ENCODE measurements at regions not wholly inside any gene's neighbourhood (a gene's known extent, or its start where the extent isn't known, plus 50 kb on each side); places are given as distances from the start of the nearest gene placed in this dataset.
"Not testable (repeated sequence)": the region's sequence is repeated elsewhere in the genome, so short reads cannot be mapped to it uniquely, and the experiment has no call there.

- Mint-ChIP-seq H3K4me1 (peaks cover 5 to 15% of the 10 kb centered on the region in 2 donors), H3K36me3 (peaks cover 0 to 10% (median 2%) of the 10 kb centered on the region in 3 donors), H3K27me3 (ENCODE audit: low read depth in 3 of 3) (no peaks in the 10 kb centered on the region), H3K9me3 (peaks cover 0 to 12% (median 7%) of the 10 kb centered on the region in 6 donors), H3K4me3 (no peak overlapping the region), H3K27ac (no peak overlapping the region)
- DNase-seq = no peak
Measured at GRCh38 chr5:148751025-148751424, 75.4 kb upstream of the ADRB2 start.

GRCh38 chr5:148752375-148752774 lies 74.0 kb upstream of the ADRB2 start:
- not testable (repeated sequence) for DNase-seq, H3K27ac Mint-ChIP-seq

GRCh38 chr5:148759101-148759500 lies 67.3 kb upstream of the ADRB2 start:
- Mint-ChIP-seq H3K4me1 (peaks cover 17 to 27% of the 10 kb centered on the region in 2 donors), H3K4me3 (no peak overlapping the region), H3K27ac (no peak overlapping the region), H3K9me3 (peaks cover 5 to 29% (median 20%) of the 10 kb centered on the region in 6 donors), H3K36me3 (peaks cover 9 to 23% (median 10%) of the 10 kb centered on the region in 3 donors), H3K27me3 (ENCODE audit: low read depth in 3 of 3) (peaks cover 5 to 6% (median 6%) of the 10 kb centered on the region in 3 donors)
- no peak for DNase-seq

More at GRCh38 chr5:148752375-148752774, 74.0 kb upstream of the ADRB2 start:
- H3K36me3 Mint-ChIP-seq = peaks cover 5 to 20% (median 7%) of the 10 kb centered on the region in 3 donors
- not testable (repeated sequence) for H3K27me3 Mint-ChIP-seq (ENCODE audit: low read depth in 3 of 3); H3K4me3 Mint-ChIP-seq
- H3K9me3 Mint-ChIP-seq = peaks cover 0 to 22% (median 20%) of the 10 kb centered on the region in 6 donors
- peaks cover 5 to 15% of the 10 kb centered on the region in 2 donors for H3K4me1 Mint-ChIP-seq

- H3K36me3 Mint-ChIP-seq = peaks cover 7 to 13% (median 9%) of the 10 kb centered on the region in 3 donors
Measured at GRCh38 chr5:148760945-148761638, 65.3 kb upstream of the ADRB2 start.

GRCh38 chr5:148763996-148764395 lies 62.4 kb upstream of the ADRB2 start:
- no peak overlapping the region for H3K4me3 Mint-ChIP-seq
- DNase-seq = no peak
- H3K27me3 Mint-ChIP-seq (ENCODE audit: low read depth in 3 of 3) = peaks cover 3 to 7% (median 6%) of the 10 kb centered on the region in 3 donors
- H3K4me1 Mint-ChIP-seq = peaks cover 17 to 27% of the 10 kb centered on the region in 2 donors
- peaks cover 0 to 3% (median 0%) of the 10 kb centered on the region in 3 donors for H3K36me3 Mint-ChIP-seq
- H3K9me3 Mint-ChIP-seq = peaks cover 0 to 4% (median 0%) of the 10 kb centered on the region in 6 donors
- H3K27ac Mint-ChIP-seq = no peak overlapping the region

More at GRCh38 chr5:148760945-148761638, 65.3 kb upstream of the ADRB2 start:
- H3K27ac Mint-ChIP-seq = peak overlapping the region in 1 of 6 donors; percentile 67
- peak; percentile 44 to 59 (median 59) for DNase-seq
- H3K9me3 Mint-ChIP-seq = peaks cover 4 to 20% (median 12%) of the 10 kb centered on the region in 6 donors
- H3K27me3 Mint-ChIP-seq (ENCODE audit: low read depth in 3 of 3) = peaks cover 6 to 7% (median 6%) of the 10 kb centered on the region in 3 donors
- peak overlapping the region in 3 of 5 donors; percentile 27 to 39 (median 27) for H3K4me3 Mint-ChIP-seq
- H3K4me1 Mint-ChIP-seq = peaks cover 17 to 27% of the 10 kb centered on the region in 2 donors

GRCh38 chr5:148765061-148765460 lies 61.4 kb upstream of the ADRB2 start:
- Mint-ChIP-seq H3K4me1 (peaks cover 13 to 20% of the 10 kb centered on the region in 2 donors), H3K27me3 (ENCODE audit: low read depth in 3 of 3) (peaks cover 3 to 6% (median 5%) of the 10 kb centered on the region in 3 donors), H3K27ac (no peak overlapping the region), H3K4me3 (no peak overlapping the region), H3K36me3 (no peaks in the 10 kb centered on the region), H3K9me3 (no peaks in the 10 kb centered on the region)
- no peak for DNase-seq

- Mint-ChIP-seq H3K4me1 (no peaks in the 10 kb centered on the region), H3K36me3 (no peaks in the 10 kb centered on the region), H3K27ac (no peak overlapping the region), H3K9me3 (no peaks in the 10 kb centered on the region), H3K4me3 (no peak overlapping the region), H3K27me3 (ENCODE audit: low read depth in 3 of 3) (peaks cover 4 to 11% (median 5%) of the 10 kb centered on the region in 3 donors)
- no peak for DNase-seq
Measured at GRCh38 chr5:148768806-148769415, 57.5 kb upstream of the ADRB2 start.

- no peaks in the 10 kb centered on the region for H3K36me3 Mint-ChIP-seq
- peaks cover 4 to 11% (median 5%) of the 10 kb centered on the region in 3 donors for H3K27me3 Mint-ChIP-seq (ENCODE audit: low read depth in 3 of 3)
- no peaks in the 10 kb centered on the region for H3K4me1 Mint-ChIP-seq
- H3K9me3 Mint-ChIP-seq = no peaks in the 10 kb centered on the region
- H3K4me3 Mint-ChIP-seq = no peak overlapping the region
- no peak for DNase-seq
- H3K27ac Mint-ChIP-seq = no peak overlapping the region
Measured at GRCh38 chr5:148769941-148770340, 56.5 kb upstream of the ADRB2 start.

GRCh38 chr5:148774313-148774712 lies 52.1 kb upstream of the ADRB2 start:
- Mint-ChIP-seq H3K27ac (no peak overlapping the region), H3K9me3 (no peaks in the 10 kb centered on the region), H3K4me3 (no peak overlapping the region), H3K4me1 (no peaks in the 10 kb centered on the region), H3K27me3 (ENCODE audit: low read depth in 3 of 3) (peaks cover 3 to 5% (median 4%) of the 10 kb centered on the region in 3 donors), H3K36me3 (peaks cover 0 to 7% (median 0%) of the 10 kb centered on the region in 3 donors)
- no peak for DNase-seq

GRCh38 chr5:148776261-148776660 lies 50.1 kb upstream of the ADRB2 start:
- no peak overlapping the region for H3K4me3 Mint-ChIP-seq
- peaks cover 2 to 3% of the 10 kb centered on the region in 2 donors for H3K4me1 Mint-ChIP-seq
- H3K36me3 Mint-ChIP-seq = peaks cover 0 to 7% (median 0%) of the 10 kb centered on the region in 3 donors

More at GRCh38 chr5:148776261-148776660, 50.1 kb upstream of the ADRB2 start:
- Mint-ChIP-seq H3K27me3 (ENCODE audit: low read depth in 3 of 3) (peaks cover 6 to 7% (median 6%) of the 10 kb centered on the region in 3 donors), H3K27ac (no peak overlapping the region), H3K9me3 (no peaks in the 10 kb centered on the region)
- DNase-seq = no peak
